HCT116 (cell line): ENCODE measurements at regions not wholly inside any gene's neighbourhood (a gene's known extent, or its start where the extent isn't known, plus 50 kb on each side); places are given as distances from the start of the nearest gene placed in this dataset.

Experiments
- CTCF ChIP-seq, 3 experiments: fragments of 200-600 bp in 1 of 3; sonication (generic) in 1 of 3; IDR thresholded peaks in 2 of 3; conservative IDR thresholded peaks in 1 of 3; 2 replicates each; pipeline ENCODE4 v1.5.1; 2012 to 2017; ENCODE audit warnings: low read depth in 2 of 3, low read length in 2 of 3, antibody characterized with exemption in 1 of 3, borderline replicate concordance in 1 of 3, control low read depth in 1 of 3, mild to moderate bottlenecking in 1 of 3, mixed read lengths in 1 of 3, mixed run types in 1 of 3, moderate library complexity in 1 of 3; ENCODE audit not compliant: insufficient read depth in 1 of 3
- EZH2phosphoT487 ChIP-seq: fragments of 200-600 bp; IDR thresholded peaks from 2 replicates; pipeline ENCODE4 v1.6.1; 2018; ENCODE audit warnings: antibody characterized with exemption, borderline replicate concordance
- JUND ChIP-seq: IDR thresholded peaks from 2 replicates; pipeline ENCODE4 v1.6.1; 2012
- POLR2A ChIP-seq: IDR thresholded peaks from 2 replicates; pipeline ENCODE4 v1.7.0; 2011; ENCODE audit warnings: borderline replicate concordance; ENCODE audit not compliant: insufficient read depth, insufficient read length; ENCODE audit errors: extremely low read depth
- POLR2AphosphoS5 ChIP-seq: IDR thresholded peaks from 2 replicates; pipeline ENCODE4 v1.6.1; 2011; ENCODE audit warnings: mild to moderate bottlenecking, low read depth, low read length, moderate library complexity
- SP1 ChIP-seq: IDR thresholded peaks from 2 replicates; pipeline ENCODE4 v1.6.1; 2012; ENCODE audit warnings: low read depth
- TCF7L2 ChIP-seq: IDR thresholded peaks from 2 replicates; pipeline ENCODE4 v1.7.0; 2011; ENCODE audit warnings: borderline replicate concordance, inconsistent platforms; ENCODE audit not compliant: insufficient read depth, insufficient read length; ENCODE audit errors: extremely low read depth
- ZFX ChIP-seq: fragments of 450-650 bp; IDR thresholded peaks from 2 replicates; pipeline ENCODE4 v1.6.1; 2017
- ZNF274 ChIP-seq: fragments of 200-500 bp; sonication (Bioruptor generic); IDR thresholded peaks from 2 replicates; pipeline ENCODE4 v1.6.1; 2014; ENCODE audit warnings: mild to moderate bottlenecking, low read depth, low read length, inconsistent platforms

DNA sequence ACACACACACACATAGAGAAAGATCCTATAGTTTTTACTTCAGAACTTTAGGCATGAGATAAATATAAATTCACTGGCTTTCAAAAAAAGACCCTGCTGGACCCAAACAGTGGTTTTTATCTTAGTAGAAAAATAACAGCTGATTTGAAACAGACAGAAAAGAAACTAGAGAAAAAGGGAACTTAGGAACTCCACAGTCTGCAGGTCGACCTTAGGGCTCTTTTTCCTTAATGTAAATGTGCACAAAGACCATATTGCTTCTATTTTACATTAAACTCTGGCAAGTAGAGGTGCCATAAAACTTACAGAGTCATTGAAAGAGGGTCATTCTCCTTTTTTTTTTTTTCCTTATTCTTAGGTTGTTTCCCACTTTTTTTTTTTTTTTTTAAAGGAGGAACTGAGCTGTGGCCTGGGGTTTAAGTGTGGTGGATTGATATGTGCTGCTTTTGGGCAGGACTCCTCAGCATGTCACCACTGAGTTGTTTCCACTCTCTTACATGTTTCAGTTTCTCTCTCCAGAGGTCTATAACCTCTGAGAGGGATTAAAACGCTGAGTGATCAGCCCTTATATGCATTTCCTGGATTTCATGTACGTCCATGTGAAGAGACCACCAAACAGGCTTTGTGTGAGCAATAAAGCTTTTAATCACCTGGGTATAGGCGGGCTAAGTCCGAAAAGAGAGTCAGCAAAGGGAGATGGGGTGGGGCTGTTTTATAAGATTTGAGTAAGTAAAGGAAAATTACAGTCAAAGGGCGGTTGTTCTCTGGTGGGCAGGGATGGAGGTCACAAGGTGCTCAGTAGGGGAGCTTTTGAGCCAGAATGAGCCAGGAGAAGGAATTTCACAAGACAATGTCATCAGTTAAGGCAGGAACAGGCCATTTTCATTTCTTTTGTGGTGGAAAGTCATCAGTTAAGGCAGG is 70.8 kb upstream of the PACRGL start:
- TF ChIP-seq POLR2AphosphoS5, result no peak
- TF ChIP-seq CTCF (IDR thresholded peaks at IDR 0.05 in 2 of 3, conservative IDR thresholded peaks at IDR 0.05 in 1 of 3; ENCODE audit: borderline replicate concordance in 1 of 3, insufficient read depth in 1 of 3, low read depth in 2 of 3, low read length in 2 of 3), result no peak
- no peak for TF ChIP-seq POLR2A
- TF ChIP-seq TCF7L2, result no peak
- no peak for TF ChIP-seq ZFX
- TF ChIP-seq ZNF274, result no peak
- no peak for TF ChIP-seq SP1
- TF ChIP-seq EZH2phosphoT487, result no peak
- TF ChIP-seq JUND, result no peak
